ENCODE measurements at regions not wholly inside any gene's neighbourhood (a gene's known extent, or its start where the extent isn't known, plus 50 kb on each side); places are given as distances from the start of the nearest gene placed in this dataset.

GRCh38 chr13:26973946-26974345, 197.7 kb downstream of the USP12 start:
- no peak overlapping the region for H3K4me3 ChIP-seq (ENCODE audit: low read depth, low read length)
- DNase-seq (ENCODE audit: low read depth) = no peak
- TF ChIP-seq MYC (IDR thresholded peaks at IDR 0.05; ENCODE audit: low read depth, low read length) (no peak), POLR2A (IDR thresholded peaks at IDR 0.05; ENCODE audit: extremely low read depth, insufficient read length) (no peak), MAX (IDR thresholded peaks at IDR 0.05; ENCODE audit: low read depth, low read length) (no peak), CTCF (IDR thresholded peaks at IDR 0.05; ENCODE audit: low read depth, low read length) (no peak)

- TF ChIP-seq POLR2A (IDR thresholded peaks at IDR 0.05; ENCODE audit: extremely low read depth, insufficient read length) (no peak), MAX (IDR thresholded peaks at IDR 0.05; ENCODE audit: low read depth, low read length) (no peak)
- no peak for DNase-seq (ENCODE audit: low read depth)
- H3K4me3 ChIP-seq (ENCODE audit: low read depth, low read length) = no peak overlapping the region
Observed at GRCh38 chr13:26973295-26973694, 198.3 kb downstream of the USP12 start.

- H3K4me3 ChIP-seq (ENCODE audit: low read depth, low read length) = no peak overlapping the region
- TF ChIP-seq POLR2A (IDR thresholded peaks at IDR 0.05; ENCODE audit: extremely low read depth, insufficient read length) = no peak
- TF ChIP-seq MYC (IDR thresholded peaks at IDR 0.05; ENCODE audit: low read depth, low read length) = no peak
- TF ChIP-seq CTCF (IDR thresholded peaks at IDR 0.05; ENCODE audit: low read depth, low read length) = no peak
- no peak for TF ChIP-seq MAX (IDR thresholded peaks at IDR 0.05; ENCODE audit: low read depth, low read length)
- peak; percentile 54 for DNase-seq (ENCODE audit: low read depth)
Observed at GRCh38 chr13:26971990-26972887, 199.4 kb downstream of the USP12 start.

GRCh38 chr13:26968431-26969341, 202.9 kb downstream of the USP12 start:
- TF ChIP-seq MYC (IDR thresholded peaks at IDR 0.05; ENCODE audit: low read depth, low read length) = peak; percentile 26; the same call in 1 of the 2 replicates
- no peak for TF ChIP-seq POLR2A (IDR thresholded peaks at IDR 0.05; ENCODE audit: extremely low read depth, insufficient read length)
- peak; percentile 5; the same call in 1 of the 2 replicates for TF ChIP-seq MAX (IDR thresholded peaks at IDR 0.05; ENCODE audit: low read depth, low read length)
- TF ChIP-seq CTCF (IDR thresholded peaks at IDR 0.05; ENCODE audit: low read depth, low read length) = no peak
- DNase-seq (ENCODE audit: low read depth) = peak; percentile 91
- peak overlapping the region; percentile 12 for H3K4me3 ChIP-seq (ENCODE audit: low read depth, low read length)

- DNase-seq (ENCODE audit: low read depth) = no peak
- no peak overlapping the region for H3K4me3 ChIP-seq (ENCODE audit: low read depth, low read length)
- TF ChIP-seq CTCF (IDR thresholded peaks at IDR 0.05; ENCODE audit: low read depth, low read length) = no peak
Observed at GRCh38 chr13:26967119-26968038, 204.2 kb downstream of the USP12 start.
